BJ (cell line): ENCODE measurements at regions not wholly inside any gene's neighbourhood (a gene's known extent, or its start where the extent isn't known, plus 50 kb on each side); places are given as distances from the start of the nearest gene placed in this dataset.

ENCODE experiments used
- CTCF ChIA-PET: fragments of 350-600 bp; formaldehyde crosslinking; extraction: SDS; loops from one replicate; lab custom pipeline; 2021; ENCODE audit warnings: antibody characterized with exemption, inconsistent platforms; lab: Yijun Ruan, JAX
- POLR2A ChIA-PET: fragments of 300-600 bp; sonication (Branson Sonifier 250); formaldehyde crosslinking; extraction: SDS; loops from one replicate; lab custom pipeline; 2021; ENCODE audit warnings: antibody characterized with exemption; lab: Charles Lee
- DNase-seq: peaks from one replicate; pipeline ENCODE4 v3.0.0-alpha.2; 2011; ENCODE audit warnings: low read depth
- H3K27me3 ChIP-seq: 2 replicates; pipeline ENCODE4 v1.6.0; 2011; ENCODE audit warnings: low read length; ENCODE audit not compliant: control insufficient read depth, insufficient read depth
- H3K36me3 ChIP-seq: 2 replicates; pipeline ENCODE4 v1.5.1; 2011; ENCODE audit warnings: low read length; ENCODE audit not compliant: control insufficient read depth, insufficient read depth
- H3K4me3 ChIP-seq: 2 replicates; pipeline ENCODE4 v1.5.1; 2011; ENCODE audit warnings: low read depth, mild to moderate bottlenecking, control low read depth, low read length
- CTCF ChIP-seq: IDR thresholded peaks from 2 replicates; pipeline ENCODE4 v1.5.1; 2011; ENCODE audit warnings: low read depth, mild to moderate bottlenecking, control low read depth, inconsistent platforms, low read length, moderate library complexity; ENCODE audit not compliant: insufficient read depth

DNA sequence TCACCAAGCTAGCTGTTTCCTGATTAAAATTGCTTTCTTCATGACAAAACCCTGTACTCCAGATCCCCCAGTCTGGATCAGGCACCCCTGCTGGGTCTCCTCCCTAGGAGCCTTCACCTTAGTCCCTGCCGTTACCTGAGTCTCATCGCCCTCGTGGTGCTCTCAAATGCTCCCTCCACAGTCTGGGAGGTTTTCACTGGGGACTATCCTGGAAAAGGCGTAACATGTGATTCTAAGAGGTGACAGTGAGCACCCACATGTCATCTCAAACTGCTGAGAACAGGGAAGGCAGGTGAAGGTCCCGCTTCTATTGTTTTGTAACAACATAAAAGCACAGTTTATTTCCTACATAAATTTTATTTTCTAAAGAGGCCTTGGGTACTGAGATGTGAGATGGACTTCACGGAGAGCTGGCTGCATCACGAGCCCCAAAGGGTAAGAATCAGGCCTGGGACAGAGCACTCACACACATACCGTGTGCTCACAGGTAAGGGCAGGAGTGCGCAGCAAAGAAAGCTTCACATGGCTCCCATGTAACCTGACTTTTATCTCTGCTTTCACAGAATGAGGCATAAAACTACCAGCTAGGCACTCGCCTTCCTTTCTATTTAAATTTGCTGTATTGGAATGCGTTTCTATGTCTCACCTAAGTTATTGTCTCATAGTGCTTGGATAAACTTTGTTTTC, 531.5 kb downstream of the RNF144A start:
- H3K36me3 ChIP-seq = no peaks in the 10 kb centered on the region
- no peaks in the 10 kb centered on the region; the same call in 1 of the 2 replicates for H3K27me3 ChIP-seq
- no peak for TF ChIP-seq CTCF
- no peak overlapping the region for H3K4me3 ChIP-seq
- ChIA-PET POLR2A (no interaction called here), CTCF (no interaction called here)
- no peak for DNase-seq

- no peak overlapping the region for H3K4me3 ChIP-seq
- CTCF ChIA-PET = interaction anchor here (1.0 kb wide), 1 partner anchor 13 kb away, joined by 3 read pairs; no protein-coding TSS in a partner anchor
- POLR2A ChIA-PET = no interaction called here
- no peaks in the 10 kb centered on the region for H3K27me3 ChIP-seq
- H3K36me3 ChIP-seq = no peaks in the 10 kb centered on the region
- no peak for TF ChIP-seq CTCF
- no peak for DNase-seq
These were observed 532.1 kb downstream of the RNF144A start for GRCh38 chr2:7449298-7449697.

DNA sequence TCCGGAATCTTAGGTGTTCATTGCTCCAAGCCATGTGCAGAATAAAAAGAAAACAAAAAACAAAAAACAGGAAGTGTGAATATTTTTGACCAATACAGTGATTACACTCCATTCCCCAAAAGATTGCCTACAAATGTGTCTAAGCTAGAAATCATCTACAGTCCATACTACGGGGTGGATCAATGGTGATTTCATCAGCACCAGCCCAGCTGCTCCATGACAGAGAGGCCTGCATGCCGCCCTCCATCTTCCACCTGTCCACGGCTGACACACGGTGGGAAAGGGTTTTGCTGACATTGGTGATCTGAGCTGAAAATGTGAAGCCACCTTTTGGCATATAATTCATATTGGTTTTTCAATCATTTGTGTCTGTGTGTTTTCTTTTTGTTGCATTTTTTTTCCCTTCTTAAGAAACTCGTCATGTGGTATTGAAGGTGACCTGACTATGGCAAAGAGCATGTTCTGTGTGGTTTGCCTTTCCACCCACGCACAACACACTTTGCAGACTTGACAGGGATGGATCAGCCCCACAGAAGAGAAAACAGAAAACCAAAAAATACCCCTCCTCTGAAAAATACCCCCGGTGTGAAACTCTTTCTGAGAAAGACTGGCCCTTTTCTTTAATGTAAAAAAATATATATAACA, 533.1 kb downstream of the RNF144A start:
- no peak for DNase-seq
- no peak for TF ChIP-seq CTCF
- no peaks in the 10 kb centered on the region for H3K36me3 ChIP-seq
- ChIA-PET POLR2A (no interaction called here), CTCF (interaction anchor here (1.0 kb wide), 1 partner anchor 12 kb away, joined by 3 read pairs; no protein-coding TSS in a partner anchor)
- H3K27me3 ChIP-seq = no peaks in the 10 kb centered on the region
- H3K4me3 ChIP-seq = no peak overlapping the region

GRCh38 chr2:7450833-7451190, 533.6 kb downstream of the RNF144A start:
- no peak for TF ChIP-seq CTCF
- CTCF ChIA-PET = no interaction called here
- POLR2A ChIA-PET = no interaction called here
- Histone ChIP-seq H3K4me3 (no peak overlapping the region), H3K36me3 (no peaks in the 10 kb centered on the region), H3K27me3 (no peaks in the 10 kb centered on the region)
- no peak for DNase-seq

DNA sequence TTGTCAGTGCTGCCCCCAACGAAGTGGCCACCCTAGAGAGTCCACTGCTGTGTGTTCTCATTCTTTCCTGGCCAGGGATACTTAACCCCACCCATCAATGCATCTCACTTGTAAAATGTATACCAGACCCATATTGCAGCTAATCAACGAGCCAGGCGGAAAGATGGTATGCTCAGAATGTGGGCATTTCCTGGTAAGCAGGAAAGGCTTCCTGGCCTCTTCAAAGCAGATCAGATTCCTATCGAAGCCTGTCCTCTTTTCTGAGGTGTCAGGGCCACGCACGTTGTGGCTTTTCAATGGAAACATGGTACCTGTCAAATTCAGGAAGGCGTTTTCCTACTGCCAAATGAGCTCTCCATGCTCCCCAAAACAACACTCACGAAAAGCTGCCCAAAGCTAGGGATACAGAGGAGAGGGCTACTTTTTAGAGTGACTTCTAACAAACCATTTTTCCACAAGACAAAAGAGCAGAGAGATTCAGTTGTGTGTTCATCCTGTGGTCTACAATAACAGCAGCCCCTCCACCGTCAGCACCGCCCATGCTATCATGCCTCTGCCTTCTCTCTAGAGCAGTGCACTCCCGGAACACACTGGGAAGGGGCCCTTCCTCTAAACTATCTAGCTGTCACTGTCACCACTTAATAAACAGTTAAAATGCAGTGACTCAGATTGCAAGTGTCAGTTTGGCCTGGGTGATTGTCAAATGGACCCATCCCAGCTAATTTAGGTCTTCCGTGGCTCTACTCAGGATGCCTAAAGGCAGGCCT, 535.1 kb downstream of the RNF144A start:
- Histone ChIP-seq H3K36me3 (no peaks in the 10 kb centered on the region), H3K27me3 (no peaks in the 10 kb centered on the region), H3K4me3 (no peak overlapping the region)
- ChIA-PET CTCF (interaction anchor here (0.9 kb wide), 1 partner anchor 71 kb away, joined by 3 read pairs; no protein-coding TSS in a partner anchor), POLR2A (no interaction called here)
- no peak for DNase-seq
- TF ChIP-seq CTCF = no peak
